ENCODE measurements at regions not wholly inside any gene's neighbourhood (a gene's known extent, or its start where the extent isn't known, plus 50 kb on each side); places are given as distances from the start of the nearest gene placed in this dataset.

GRCh38 chr7:20050241-20050966 lies 166.8 kb downstream of the MACC1 start:
- no peak for DNase-seq
- no peak overlapping the region for H3K4me3 ChIP-seq
- TF ChIP-seq, protein P1, sequence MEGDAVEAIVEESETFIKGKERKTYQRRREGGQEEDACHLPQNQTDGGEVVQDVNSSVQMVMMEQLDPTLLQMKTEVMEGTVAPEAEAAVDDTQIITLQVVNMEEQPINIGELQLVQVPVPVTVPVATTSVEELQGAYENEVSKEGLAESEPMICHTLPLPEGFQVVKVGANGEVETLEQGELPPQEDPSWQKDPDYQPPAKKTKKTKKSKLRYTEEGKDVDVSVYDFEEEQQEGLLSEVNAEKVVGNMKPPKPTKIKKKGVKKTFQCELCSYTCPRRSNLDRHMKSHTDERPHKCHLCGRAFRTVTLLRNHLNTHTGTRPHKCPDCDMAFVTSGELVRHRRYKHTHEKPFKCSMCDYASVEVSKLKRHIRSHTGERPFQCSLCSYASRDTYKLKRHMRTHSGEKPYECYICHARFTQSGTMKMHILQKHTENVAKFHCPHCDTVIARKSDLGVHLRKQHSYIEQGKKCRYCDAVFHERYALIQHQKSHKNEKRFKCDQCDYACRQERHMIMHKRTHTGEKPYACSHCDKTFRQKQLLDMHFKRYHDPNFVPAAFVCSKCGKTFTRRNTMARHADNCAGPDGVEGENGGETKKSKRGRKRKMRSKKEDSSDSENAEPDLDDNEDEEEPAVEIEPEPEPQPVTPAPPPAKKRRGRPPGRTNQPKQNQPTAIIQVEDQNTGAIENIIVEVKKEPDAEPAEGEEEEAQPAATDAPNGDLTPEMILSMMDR (IDR thresholded peaks at IDR 0.05; ENCODE audit: borderline replicate concordance), result no peak
- no peaks in the 10 kb centered on the region for H3K4me1 ChIP-seq
- intact Hi-C loops (cut with micrococcal nuclease), result no loop called here
- H3K36me3 ChIP-seq, result no peaks in the 10 kb centered on the region
- H3K27me3 ChIP-seq (ENCODE audit: low read depth), result no peaks in the 10 kb centered on the region
- H3K27ac ChIP-seq (replicated peaks), result no peak overlapping the region
- no peaks in the 10 kb centered on the region for H3K9me3 ChIP-seq (replicated peaks)

DNA sequence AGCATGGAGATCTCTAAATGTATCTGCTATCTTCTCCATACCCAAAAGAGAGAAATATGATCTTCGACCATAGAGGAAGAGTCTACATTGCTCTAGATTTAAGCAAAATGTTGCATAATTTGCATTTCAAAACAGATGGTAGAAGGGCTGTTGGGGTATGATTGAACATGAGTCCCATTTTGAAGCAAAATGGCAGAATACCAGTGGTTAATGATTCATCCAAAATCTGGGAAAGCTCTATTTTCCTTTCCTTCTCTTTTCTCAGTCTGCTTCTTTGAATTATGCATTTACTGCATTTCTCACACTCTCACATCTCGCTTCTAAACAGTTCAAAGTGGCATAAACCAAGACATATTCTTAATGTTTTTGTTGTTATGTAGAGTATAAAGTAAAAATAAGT lies 178.5 kb downstream of the MACC1 start:
- Histone ChIP-seq H3K9me3 (replicated peaks) (no peaks in the 10 kb centered on the region), H3K4me3 (no peak overlapping the region), H3K27ac (replicated peaks) (no peak overlapping the region), H3K4me1 (no peaks in the 10 kb centered on the region), H3K36me3 (no peaks in the 10 kb centered on the region), H3K27me3 (ENCODE audit: low read depth) (no peaks in the 10 kb centered on the region)
- no peak for DNase-seq
- TF ChIP-seq, protein P1 (IDR thresholded peaks at IDR 0.05; ENCODE audit: borderline replicate concordance), result no peak
- intact Hi-C loops (cut with micrococcal nuclease), result no loop called here

DNA sequence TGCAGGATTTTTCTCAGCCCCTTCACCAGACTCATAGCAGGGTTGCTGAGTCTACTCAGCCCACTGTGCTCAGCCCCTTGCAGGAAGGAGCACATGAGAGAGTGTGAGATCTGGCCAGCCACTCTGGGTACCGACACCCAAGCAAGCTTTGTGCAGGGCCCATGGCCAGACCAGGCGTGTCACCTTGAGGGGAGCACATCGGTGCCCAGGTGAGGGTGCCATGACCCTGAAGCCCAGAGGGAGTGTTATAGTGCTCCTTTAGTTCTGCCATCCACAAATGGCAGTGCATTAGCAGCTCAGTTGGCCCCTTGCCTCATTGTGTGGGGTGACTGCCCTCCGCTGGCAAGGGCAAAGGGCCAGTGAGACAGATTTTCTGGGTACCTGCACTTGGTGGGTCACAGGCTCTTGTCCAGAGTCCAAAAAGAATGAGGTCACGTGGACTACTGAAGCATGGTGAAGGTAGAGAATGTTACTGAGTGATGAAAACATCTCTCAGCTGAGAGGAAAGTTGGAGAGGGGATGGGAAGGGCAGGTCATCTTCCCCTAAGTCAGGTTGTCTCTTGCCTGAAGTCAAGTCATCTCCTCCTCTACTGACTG lies 181.8 kb downstream of the MACC1 start:
- intact Hi-C loops (cut with micrococcal nuclease), result no loop called here
- DNase-seq, result no peak
- TF ChIP-seq, protein P1 (IDR thresholded peaks at IDR 0.05; ENCODE audit: borderline replicate concordance), result no peak

DNA sequence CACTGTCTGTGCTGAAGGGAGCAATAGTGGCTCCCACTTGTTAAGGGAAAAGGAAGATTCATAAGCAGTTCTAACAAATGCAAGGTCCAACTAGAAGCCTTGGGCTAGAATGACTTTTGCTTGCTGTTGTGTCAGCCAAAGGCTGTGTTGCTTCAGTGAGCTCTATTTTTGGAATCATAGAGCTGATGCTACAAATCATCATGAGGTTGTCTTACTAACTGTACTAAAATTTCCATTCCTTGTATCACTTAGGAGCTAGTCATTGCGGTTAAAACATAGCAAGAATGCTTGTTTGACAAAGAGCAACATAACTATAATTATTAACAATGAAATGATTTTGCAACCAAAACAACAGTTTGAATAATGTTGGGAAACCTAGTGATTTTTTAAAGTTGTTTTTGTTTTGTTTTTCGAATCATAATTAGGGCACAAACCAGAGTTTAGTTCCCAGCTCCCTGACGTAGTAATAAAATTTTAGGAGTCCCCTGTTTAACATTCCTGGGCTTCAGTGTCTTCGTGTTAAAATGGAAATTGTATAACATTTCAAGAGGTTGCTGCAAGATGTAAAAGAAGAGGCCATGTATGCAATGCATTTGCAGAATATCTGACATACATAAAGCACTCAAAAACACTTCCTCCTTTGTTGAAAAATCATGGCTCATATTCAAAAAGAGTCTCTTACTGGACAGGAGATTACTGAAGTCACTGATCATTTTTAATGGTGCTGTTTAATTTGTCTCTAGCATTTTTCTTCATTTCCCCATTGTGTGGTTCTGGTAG lies 183.4 kb downstream of the MACC1 start:
- Histone ChIP-seq H3K4me3 (no peak overlapping the region), H3K4me1 (no peaks in the 10 kb centered on the region), H3K27ac (replicated peaks) (no peak overlapping the region), H3K36me3 (no peaks in the 10 kb centered on the region), H3K9me3 (replicated peaks) (no peaks in the 10 kb centered on the region), H3K27me3 (ENCODE audit: low read depth) (no peaks in the 10 kb centered on the region)
- intact Hi-C loops (cut with micrococcal nuclease), result no loop called here
- TF ChIP-seq, protein P1 (IDR thresholded peaks at IDR 0.05; ENCODE audit: borderline replicate concordance), result no peak
- no peak for DNase-seq

More for the DNA sequence above, 181.8 kb downstream of the MACC1 start:
- H3K4me1 ChIP-seq, result no peaks in the 10 kb centered on the region
- H3K36me3 ChIP-seq, result no peaks in the 10 kb centered on the region
- no peaks in the 10 kb centered on the region for H3K27me3 ChIP-seq (ENCODE audit: low read depth)
- no peaks in the 10 kb centered on the region for H3K9me3 ChIP-seq (replicated peaks)
- H3K4me3 ChIP-seq, result no peak overlapping the region
- no peak overlapping the region for H3K27ac ChIP-seq (replicated peaks)

DNA sequence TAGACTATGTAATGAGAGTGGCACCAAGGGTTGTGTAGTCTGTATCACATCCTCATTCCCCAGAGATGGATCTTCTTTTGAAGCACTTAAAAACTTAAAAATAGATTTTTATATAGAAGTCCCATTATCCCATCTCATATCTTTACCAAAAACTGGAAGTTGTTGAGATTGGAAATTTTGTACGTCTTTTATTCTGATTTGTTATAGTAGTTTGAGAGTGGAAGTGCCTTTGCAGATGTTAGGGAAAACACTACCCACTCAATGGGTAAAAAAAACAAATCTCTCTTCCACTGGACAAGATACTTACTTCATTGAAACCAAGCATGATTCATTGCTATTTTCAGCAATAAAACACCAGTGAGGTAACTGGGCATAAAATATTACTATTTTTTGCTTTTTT lies 184.4 kb downstream of the MACC1 start:
- intact Hi-C loops (cut with micrococcal nuclease), result no loop called here
- H3K4me1 ChIP-seq, result no peaks in the 10 kb centered on the region
- H3K27ac ChIP-seq (replicated peaks), result no peak overlapping the region
- DNase-seq, result no peak
- H3K4me3 ChIP-seq, result no peak overlapping the region
- TF ChIP-seq, protein P1 (IDR thresholded peaks at IDR 0.05; ENCODE audit: borderline replicate concordance), result no peak
- H3K27me3 ChIP-seq (ENCODE audit: low read depth), result no peaks in the 10 kb centered on the region
- no peaks in the 10 kb centered on the region for H3K9me3 ChIP-seq (replicated peaks)
- H3K36me3 ChIP-seq, result no peaks in the 10 kb centered on the region

Data from left ventricle myocardium inferior (tissue), 1 donor.